HT1080 (cell line): ENCODE measurements at regions not wholly inside any gene's neighbourhood (a gene's known extent, or its start where the extent isn't known, plus 50 kb on each side); places are given as distances from the start of the nearest gene placed in this dataset.
A peak's percentile ranks its signal among the peaks of the same experiment; 100 is the strongest.
"Not testable (repeated sequence)": the region's sequence is repeated elsewhere in the genome, so short reads cannot be mapped to it uniquely, and the experiment has no call there.

Experiments
- DNase-seq: peaks from one replicate; pipeline ENCODE4 v3.0.0-alpha.2; 2015; ENCODE audit warnings: low read depth

DNA sequence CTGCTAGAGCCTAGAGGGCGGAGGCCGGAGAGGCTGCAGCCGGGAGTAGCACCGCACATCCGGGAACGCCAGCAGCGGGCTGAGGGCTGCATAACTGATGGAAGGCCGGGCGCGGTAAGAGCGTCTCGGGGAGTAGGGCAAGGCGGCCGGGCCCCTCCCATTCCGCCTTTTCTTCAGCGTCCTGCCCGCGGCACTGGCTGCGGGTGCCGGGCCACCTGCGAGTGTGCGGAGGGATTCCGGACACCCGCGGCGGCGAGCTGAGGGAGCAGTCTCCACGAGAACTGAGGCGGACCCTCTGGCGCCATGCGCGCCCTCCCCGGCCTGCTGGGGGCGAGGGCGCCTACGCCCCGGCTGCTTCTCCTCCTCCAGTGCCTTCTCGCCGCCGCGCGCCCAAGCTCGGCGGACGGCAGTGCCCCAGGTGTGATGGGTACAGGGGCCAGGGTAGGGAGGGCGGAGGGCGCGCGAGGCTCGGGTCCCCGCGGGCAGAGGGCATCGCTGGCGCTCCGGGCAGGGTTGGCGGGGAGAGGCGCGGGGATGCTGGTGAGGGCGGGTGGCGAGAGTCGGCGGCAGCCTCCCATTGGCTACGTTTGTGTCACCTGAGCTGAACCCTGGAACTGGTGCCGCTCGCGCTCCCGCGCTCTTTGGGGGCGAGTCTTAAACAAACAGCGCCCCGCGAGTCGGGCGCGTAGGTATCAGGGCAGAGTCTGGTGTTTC lies 334.4 kb downstream of the SRGAP2C start:
- no peak for DNase-seq

GRCh38 chr1:121519756-121520286 lies 335.0 kb downstream of the SRGAP2C start:
- not testable (repeated sequence) for DNase-seq

DNA sequence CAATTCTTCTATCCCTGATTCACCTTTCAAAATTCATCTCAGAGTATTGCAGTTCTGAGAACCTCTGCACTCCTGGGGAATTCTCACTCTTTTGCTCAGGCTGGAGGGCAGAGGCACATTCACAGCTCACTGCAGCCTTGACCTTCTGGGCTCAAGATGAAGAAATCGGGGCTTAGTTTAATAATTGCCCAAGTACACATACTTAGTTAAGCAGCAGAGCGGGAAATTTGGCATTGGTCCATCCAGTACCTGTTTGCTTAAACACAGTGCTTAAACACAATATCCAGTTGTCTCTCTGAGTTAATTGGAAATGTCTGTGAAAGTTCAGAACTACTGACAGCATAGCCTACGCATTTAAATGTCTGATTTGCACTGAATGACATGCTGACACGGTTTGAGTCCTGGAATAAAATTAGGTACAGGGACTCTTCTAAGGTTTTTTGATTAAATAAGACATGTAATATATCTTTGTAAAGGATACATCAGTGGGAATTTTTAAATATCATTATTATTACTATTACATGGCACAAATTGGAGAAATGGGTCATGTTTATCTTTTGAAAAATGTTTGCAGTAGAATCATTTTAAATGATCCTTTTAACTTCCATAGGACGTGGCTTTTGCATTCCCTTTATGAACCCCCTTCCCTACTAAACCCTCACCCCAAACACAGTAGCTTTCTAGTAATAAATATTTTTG lies 337.4 kb downstream of the SRGAP2C start:
- no peak for DNase-seq

GRCh38 chr1:121523112-121523511 lies 338.3 kb downstream of the SRGAP2C start:
- not testable (repeated sequence) for DNase-seq

DNA sequence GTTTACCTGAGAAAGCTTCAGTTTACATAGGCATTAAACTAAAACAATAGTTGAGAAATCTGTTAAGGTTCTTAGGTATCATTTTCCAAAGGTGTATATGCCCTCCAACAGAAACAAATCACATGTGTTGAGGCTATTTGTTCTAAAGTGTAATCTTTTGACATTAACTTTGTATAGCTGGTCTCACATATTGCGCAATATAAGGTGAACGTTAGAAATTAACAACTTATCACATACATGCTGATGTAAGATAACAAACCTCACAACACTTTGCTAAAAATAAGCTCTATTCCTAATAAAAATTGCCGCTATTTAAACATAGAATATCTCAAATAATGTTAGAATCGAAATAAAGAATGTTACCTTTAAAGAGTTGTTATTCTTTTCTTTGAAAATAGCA lies 340.6 kb downstream of the SRGAP2C start:
- DNase-seq, result no peak

GRCh38 chr1:121528958-121529357 lies 344.2 kb downstream of the SRGAP2C start:
- DNase-seq, result peak; percentile 53

GRCh38 chr1:121530026-121530425 lies 345.3 kb downstream of the SRGAP2C start:
- not testable (repeated sequence) for DNase-seq

- DNase-seq, result not testable (repeated sequence)
Measured at GRCh38 chr1:121531747-121532146, 347.0 kb downstream of the SRGAP2C start.

- DNase-seq, result not testable (repeated sequence)
Measured at GRCh38 chr1:121538148-121538547, 353.4 kb downstream of the SRGAP2C start.

DNA sequence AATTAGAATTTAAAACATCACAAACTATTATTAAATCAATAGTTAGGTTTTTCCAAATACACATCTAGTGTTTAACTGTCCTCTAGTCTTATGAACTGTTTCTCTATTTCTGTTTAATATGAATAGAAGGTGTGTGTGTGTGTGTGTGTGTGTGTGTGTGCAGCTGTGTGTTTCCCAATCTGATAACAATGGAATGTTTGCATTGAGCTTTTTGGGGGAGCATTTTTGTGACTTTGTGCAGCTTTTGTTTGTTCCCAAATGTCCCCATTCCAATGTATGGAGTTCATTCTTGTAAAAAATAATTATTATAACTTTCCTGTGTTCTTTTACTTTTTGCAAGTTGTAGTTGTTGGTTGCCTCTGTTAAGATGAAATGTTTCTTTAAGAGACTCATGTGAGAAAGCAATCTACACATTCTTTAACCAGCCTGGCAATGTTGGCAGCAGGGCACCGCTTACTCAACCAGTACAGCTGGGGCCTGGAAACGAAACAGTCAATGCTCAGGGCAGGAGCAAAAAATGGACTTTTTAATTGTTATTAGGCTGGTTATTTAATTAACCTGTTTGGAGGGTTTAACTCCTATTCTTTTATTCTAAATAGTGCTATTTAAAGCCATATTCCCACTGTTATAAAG lies 354.3 kb downstream of the SRGAP2C start:
- DNase-seq, result no peak

DNA sequence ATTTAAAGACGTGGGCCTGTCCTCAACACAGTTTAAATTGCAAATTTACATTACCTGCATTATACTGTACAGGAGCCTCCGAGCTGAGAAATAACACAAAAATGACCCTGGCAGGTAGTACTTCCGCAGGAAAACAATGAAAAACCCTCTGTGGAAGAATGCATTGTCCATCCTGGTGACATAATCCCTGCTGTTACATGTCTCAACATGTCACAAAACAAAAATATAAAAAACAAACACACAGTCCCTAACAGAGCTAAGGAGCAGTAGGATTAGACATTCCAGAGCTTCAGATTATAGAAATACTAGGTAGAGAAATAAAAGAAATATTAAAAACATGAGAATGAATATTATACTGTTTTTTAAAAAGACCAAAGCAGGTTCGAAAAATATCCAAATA lies 359.2 kb downstream of the SRGAP2C start:
- DNase-seq, result not testable (repeated sequence)

- no peak for DNase-seq
Measured at GRCh38 chr1:121544500-121544899, 359.7 kb downstream of the SRGAP2C start.

DNA sequence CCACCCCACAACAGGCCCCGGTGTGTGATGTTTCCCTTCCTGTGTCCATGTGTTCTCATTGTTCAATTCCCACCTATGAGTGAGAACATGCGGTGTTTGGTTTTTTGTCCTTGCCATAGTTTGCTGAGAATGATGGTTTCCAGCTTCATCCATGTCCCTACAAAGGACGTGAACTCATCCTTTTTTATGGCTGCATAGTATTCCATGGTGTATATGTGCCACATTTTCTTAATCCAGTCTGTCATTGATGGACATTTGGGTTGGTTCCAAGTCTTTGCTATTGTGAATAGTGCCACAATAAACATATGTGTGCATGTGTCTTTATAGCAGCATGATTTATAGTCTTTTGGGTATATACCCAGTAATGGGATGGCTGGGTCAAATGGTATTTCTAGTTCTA lies 361.1 kb downstream of the SRGAP2C start:
- not testable (repeated sequence) for DNase-seq

GRCh38 chr1:121546830-121547591 lies 362.2 kb downstream of the SRGAP2C start:
- DNase-seq, result no peak

DNA sequence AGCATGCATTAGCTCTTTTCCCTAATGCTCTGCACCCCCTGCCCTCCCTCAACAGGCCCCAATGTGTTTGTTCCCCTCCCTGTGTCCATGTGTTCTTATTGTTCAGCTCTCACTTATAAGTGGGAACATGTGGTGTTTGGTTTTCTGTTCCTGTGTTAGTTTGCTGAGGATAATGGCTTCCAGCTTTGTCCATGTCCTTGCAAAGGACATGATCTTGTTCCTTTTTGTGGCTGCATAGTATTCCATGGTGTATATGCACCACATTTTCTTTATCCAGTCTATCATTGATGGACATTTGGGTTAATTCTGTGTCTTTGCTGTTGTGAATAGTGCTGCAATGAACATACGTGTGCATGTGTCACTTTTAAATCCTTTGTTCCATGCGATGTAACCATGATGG lies 363.0 kb downstream of the SRGAP2C start:
- DNase-seq, result not testable (repeated sequence)

- DNase-seq, result not testable (repeated sequence)
Measured at GRCh38 chr1:121550817-121551216, 366.0 kb downstream of the SRGAP2C start.

- DNase-seq, result not testable (repeated sequence)
Measured at GRCh38 chr1:121551491-121551890, 366.7 kb downstream of the SRGAP2C start.

DNA sequence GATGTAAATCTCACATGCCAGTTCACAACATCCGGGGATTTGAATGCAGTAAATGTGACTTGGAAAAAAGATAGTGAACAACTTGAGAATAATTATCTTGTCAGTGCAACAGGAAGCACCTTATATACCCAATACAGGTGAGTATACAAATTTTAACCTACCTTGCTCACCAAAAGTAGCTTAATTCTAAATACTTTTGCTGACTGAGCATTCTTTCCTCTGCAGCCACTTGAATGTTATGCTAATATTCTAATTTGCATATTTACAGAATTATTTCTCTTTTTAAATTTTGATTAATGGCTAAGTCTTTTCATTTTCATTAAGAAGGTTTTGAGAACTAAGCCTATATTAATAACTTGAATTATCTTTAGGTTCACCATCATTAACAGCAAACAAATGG lies 371.8 kb downstream of the SRGAP2C start:
- not testable (repeated sequence) for DNase-seq

- DNase-seq, result not testable (repeated sequence)
Measured at GRCh38 chr1:121558034-121558433, 373.3 kb downstream of the SRGAP2C start.

DNA sequence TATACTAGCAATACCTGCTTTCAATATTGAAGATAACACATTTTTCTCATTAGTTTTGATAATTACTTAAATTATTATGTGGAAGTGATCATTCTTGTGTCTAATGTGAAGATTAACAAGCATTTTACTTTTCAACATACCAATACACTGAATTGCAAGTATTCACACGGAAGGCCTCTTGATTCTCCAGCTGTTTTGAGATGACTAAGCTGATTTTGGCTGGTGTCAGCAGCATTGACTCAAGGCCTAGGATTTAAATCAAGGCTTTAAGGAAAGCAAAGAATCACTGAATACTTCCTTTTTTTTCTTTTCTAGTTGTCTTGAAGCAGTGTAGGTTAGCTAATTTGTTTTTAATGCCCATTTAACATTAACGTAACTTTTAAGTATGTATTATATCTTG lies 373.7 kb downstream of the SRGAP2C start:
- DNase-seq, result peak; percentile 76

- DNase-seq, result no peak
Measured at GRCh38 chr1:121566346-121566745, 381.6 kb downstream of the SRGAP2C start.
